ENCODE measurements at regions not wholly inside any gene's neighbourhood (a gene's known extent, or its start where the extent isn't known, plus 50 kb on each side); places are given as distances from the start of the nearest gene placed in this dataset.

GRCh38 chr5:127133071-127133470 lies 59.8 kb upstream of the C5orf63 start:
- no peak for TF ChIP-seq CTCF (IDR thresholded peaks at IDR 0.05; ENCODE audit: insufficient read depth, low read length, severe bottlenecking)
- H3K27me3 ChIP-seq (ENCODE audit: control insufficient read depth, insufficient read depth, low read length) = peaks cover 2% of the 10 kb centered on the region
- no peaks in the 10 kb centered on the region for H3K36me3 ChIP-seq (ENCODE audit: control insufficient read depth, insufficient read depth, low read length)
- FAIRE-seq (no peak), DNase-seq (ENCODE audit: low read depth) (no peak)
- H3K4me3 ChIP-seq (ENCODE audit: low read depth, low read length) = no peak overlapping the region

GRCh38 chr5:127136908-127137307 lies 63.6 kb upstream of the C5orf63 start:
- TF ChIP-seq CTCF (IDR thresholded peaks at IDR 0.05; ENCODE audit: insufficient read depth, low read length, severe bottlenecking) = no peak
- H3K4me3 ChIP-seq (ENCODE audit: low read depth, low read length) = no peak overlapping the region
- FAIRE-seq = no peak
- H3K36me3 ChIP-seq (ENCODE audit: control insufficient read depth, insufficient read depth, low read length) = no peaks in the 10 kb centered on the region
- H3K27me3 ChIP-seq (ENCODE audit: control insufficient read depth, insufficient read depth, low read length) = no peaks in the 10 kb centered on the region
- DNase-seq (ENCODE audit: low read depth) = no peak

- Histone ChIP-seq H3K27me3 (ENCODE audit: control insufficient read depth, insufficient read depth, low read length) (no peaks in the 10 kb centered on the region), H3K36me3 (ENCODE audit: control insufficient read depth, insufficient read depth, low read length) (no peaks in the 10 kb centered on the region), H3K4me3 (ENCODE audit: low read depth, low read length) (no peak overlapping the region)
- FAIRE-seq (no peak), DNase-seq (ENCODE audit: low read depth) (no peak)
- TF ChIP-seq CTCF (IDR thresholded peaks at IDR 0.05; ENCODE audit: insufficient read depth, low read length, severe bottlenecking) = no peak
These were observed 70.4 kb upstream of the C5orf63 start for GRCh38 chr5:127143722-127144121.

- Histone ChIP-seq H3K27me3 (ENCODE audit: control insufficient read depth, insufficient read depth, low read length) (no peaks in the 10 kb centered on the region), H3K4me3 (ENCODE audit: low read depth, low read length) (no peak overlapping the region), H3K36me3 (ENCODE audit: control insufficient read depth, insufficient read depth, low read length) (no peaks in the 10 kb centered on the region)
- FAIRE-seq (no peak), DNase-seq (ENCODE audit: low read depth) (no peak)
- TF ChIP-seq CTCF (IDR thresholded peaks at IDR 0.05; ENCODE audit: insufficient read depth, low read length, severe bottlenecking) = no peak
These were observed 79.7 kb upstream of the C5orf63 start for GRCh38 chr5:127153031-127153430.

DNA sequence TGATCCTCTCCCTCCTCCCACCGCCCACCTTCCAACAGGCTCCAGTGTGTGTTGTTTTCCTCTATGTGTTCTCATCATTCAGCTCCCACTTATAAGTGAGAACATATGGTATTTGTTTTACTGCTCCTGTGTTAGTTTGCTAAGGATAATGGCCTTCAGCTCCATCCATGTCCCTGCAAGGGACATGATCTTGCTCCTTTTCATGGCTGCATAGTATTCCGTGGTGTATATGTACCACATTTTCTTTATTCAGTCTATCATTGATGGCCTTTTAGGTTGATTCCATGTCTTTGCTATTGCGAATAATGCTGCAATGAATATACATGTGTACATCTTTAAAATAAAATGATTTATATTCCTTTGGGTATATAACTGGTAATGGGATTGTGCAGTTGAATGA lies 80.2 kb upstream of the C5orf63 start:
- Histone ChIP-seq H3K27me3 (ENCODE audit: control insufficient read depth, insufficient read depth, low read length) (no peaks in the 10 kb centered on the region), H3K4me3 (ENCODE audit: low read depth, low read length) (no peak overlapping the region), H3K36me3 (ENCODE audit: control insufficient read depth, insufficient read depth, low read length) (no peaks in the 10 kb centered on the region)
- DNase-seq (ENCODE audit: low read depth) (no peak), FAIRE-seq (no peak)
- TF ChIP-seq CTCF (IDR thresholded peaks at IDR 0.05; ENCODE audit: insufficient read depth, low read length, severe bottlenecking) = no peak

DNA sequence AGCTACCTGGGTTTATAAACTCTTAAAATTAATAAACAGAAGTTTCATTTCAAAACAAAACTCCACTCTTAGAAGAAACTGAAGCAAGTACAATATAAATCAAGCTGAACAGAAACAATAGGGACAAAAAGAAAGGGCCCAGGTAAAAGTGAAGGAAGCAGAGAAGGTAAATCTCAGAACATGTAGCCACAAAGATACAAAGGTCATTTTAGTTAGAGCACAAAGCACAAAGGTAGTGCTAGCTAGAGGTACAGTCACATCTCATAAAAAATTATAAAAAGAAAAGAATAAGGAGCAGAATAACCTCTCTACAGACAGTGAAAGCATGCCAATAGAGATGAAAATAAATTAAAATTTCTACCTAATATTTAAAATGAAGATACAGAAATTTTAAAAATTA lies 90.4 kb upstream of the C5orf63 start:
- Histone ChIP-seq H3K36me3 (ENCODE audit: control insufficient read depth, insufficient read depth, low read length) (no peaks in the 10 kb centered on the region), H3K27me3 (ENCODE audit: control insufficient read depth, insufficient read depth, low read length) (no peaks in the 10 kb centered on the region), H3K4me3 (ENCODE audit: low read depth, low read length) (no peak overlapping the region)
- FAIRE-seq (no peak), DNase-seq (ENCODE audit: low read depth) (no peak)
- TF ChIP-seq CTCF (IDR thresholded peaks at IDR 0.05; ENCODE audit: insufficient read depth, low read length, severe bottlenecking) = no peak

All from bronchial epithelial cell (primary cell).